Spleen (tissue), 11 donors: ENCODE measurements at regions not wholly inside any gene's neighbourhood (a gene's known extent, or its start where the extent isn't known, plus 50 kb on each side); places are given as distances from the start of the nearest gene placed in this dataset.
A peak's percentile ranks its signal among the peaks of the same experiment; 100 is the strongest.

Experiments used
- DNase-seq: peaks from one replicate; pipeline ENCODE4 v3.0.0-alpha.2; 2020
- H3K27ac ChIP-seq, 8 donors: fragments of 200-600 bp; sonication (generic) in 7 of 8; 1 replicate in 4 of 8; 2 replicates in 4 of 8; pipeline versions ENCODE4 v1.5.0 to v1.8.0; 2016 to 2021; ENCODE audit warnings: inconsistent platforms in 4 of 8, mild to moderate bottlenecking in 4 of 8, moderate library complexity in 1 of 8
- H3K27me3 ChIP-seq, 7 donors: fragments of 200-600 bp; sonication (generic) in 6 of 7; replicated peaks in 1 of 7; 1 replicate in 4 of 7; 2 replicates in 3 of 7; pipeline versions ENCODE4 v1.5.0 to v1.8.0; 2016 to 2021; ENCODE audit warnings: inconsistent platforms in 3 of 7, mild to moderate bottlenecking in 1 of 7
- H3K36me3 ChIP-seq, 6 donors: fragments of 200-600 bp; sonication (generic) in 5 of 6; 1 replicate in 4 of 6; 2 replicates in 2 of 6; pipeline versions ENCODE4 v1.5.0 to v1.8.0; 2016 to 2021; ENCODE audit warnings: inconsistent platforms in 2 of 6
- H3K4me1 ChIP-seq, 6 donors: fragments of 200-600 bp; sonication (generic) in 5 of 6; 1 replicate in 3 of 6; 2 replicates in 3 of 6; pipeline versions ENCODE4 v1.5.0 to v1.8.0; 2016 to 2021; ENCODE audit warnings: inconsistent platforms in 3 of 6
- H3K4me3 ChIP-seq, 8 donors: fragments of 200-600 bp; sonication (generic) in 7 of 8; 1 replicate in 4 of 8; 2 replicates in 4 of 8; pipeline versions ENCODE4 v1.5.0 to v1.8.0; 2016 to 2021; ENCODE audit warnings: inconsistent platforms in 4 of 8, mild to moderate bottlenecking in 4 of 8, moderate library complexity in 2 of 8
- H3K9me3 ChIP-seq, 8 donors: fragments of 200-600 bp; sonication (generic) in 7 of 8; 1 replicate in 4 of 8; 2 replicates in 4 of 8; pipeline versions ENCODE4 v1.5.0 to v1.8.0; 2016 to 2021; ENCODE audit warnings: inconsistent platforms in 4 of 8
- POLR2A ChIP-seq, 3 donors: fragments of 450-650 bp; IDR thresholded peaks; one replicate each; pipeline ENCODE4 v1.5.1; 2017; ENCODE audit warnings: antibody characterized with exemption in 3 of 3, mild to moderate bottlenecking in 1 of 3
- POLR2AphosphoS5 ChIP-seq, 3 donors: sonication (generic); formaldehyde crosslinking; IDR thresholded peaks; one replicate each; pipeline ENCODE4 v1.5.1; 2017; ENCODE audit warnings: antibody characterized with exemption in 3 of 3
- WGBS, 5 donors: extraction: QIAGEN DNeasy Blood & Tissue Kit in 3 of 5; methylation state at CpG; one replicate each; pipeline versions ENCODE4 v1.1.5 to v1.1.7; 2013 to 2018; 5-methylcytosine and 5-hydroxymethylcytosine counted together
- intact Hi-C: fragments of 100-400 bp; cut with DNase I; formaldehyde crosslinking; loops from one replicate; pipeline ENCODE4 v1.15.0; 2023; ENCODE audit warnings: low total_unique reads
- TF ChIP-seq, protein P1 (sequence below), 11 experiments: fragments of 200-600 bp in 7 of 11; fragments of 450-650 bp in 4 of 11; sonication (generic) in 4 of 11; IDR thresholded peaks in 8 of 11; conservative IDR thresholded peaks in 3 of 11; 1 replicate in 7 of 11; 2 replicates in 4 of 11; pipeline versions ENCODE4 v1.4.0 to v1.8.0; 2016 to 2021; ENCODE audit warnings: antibody characterized with exemption in 11 of 11, inconsistent platforms in 4 of 11, mild to moderate bottlenecking in 1 of 11
- donor health status: healthy with polysubstance abuse.
- donor health status: DM: no; HTN: no; CAD: no; lungs with moderate emphysema.
- donor health status: DM: no; HTN: no; CAD: no.
- donor health status: Bipolar disorder and iron deficiency.
- donor health status: healthy.
- donor health status: DM: no; HTN: no; CAD: no.
- donor health status: DM: yes; HTN: yes; CAD: no.

- WGBS, 5 donors: 70 to 85% (median 74%) methylated on average over 18 of the region's 18 CpGs
- Histone ChIP-seq H3K4me3 (no peak overlapping the region), H3K27me3 (peaks cover 0 to 18% (median 0%) of the 10 kb centered on the region in 7 donors), H3K27ac (no peak overlapping the region), H3K9me3 (no peaks in the 10 kb centered on the region), H3K4me1 (no peaks in the 10 kb centered on the region), H3K36me3 (no peaks in the 10 kb centered on the region)
- intact Hi-C loops: no loop called here
- TF ChIP-seq, protein P1, sequence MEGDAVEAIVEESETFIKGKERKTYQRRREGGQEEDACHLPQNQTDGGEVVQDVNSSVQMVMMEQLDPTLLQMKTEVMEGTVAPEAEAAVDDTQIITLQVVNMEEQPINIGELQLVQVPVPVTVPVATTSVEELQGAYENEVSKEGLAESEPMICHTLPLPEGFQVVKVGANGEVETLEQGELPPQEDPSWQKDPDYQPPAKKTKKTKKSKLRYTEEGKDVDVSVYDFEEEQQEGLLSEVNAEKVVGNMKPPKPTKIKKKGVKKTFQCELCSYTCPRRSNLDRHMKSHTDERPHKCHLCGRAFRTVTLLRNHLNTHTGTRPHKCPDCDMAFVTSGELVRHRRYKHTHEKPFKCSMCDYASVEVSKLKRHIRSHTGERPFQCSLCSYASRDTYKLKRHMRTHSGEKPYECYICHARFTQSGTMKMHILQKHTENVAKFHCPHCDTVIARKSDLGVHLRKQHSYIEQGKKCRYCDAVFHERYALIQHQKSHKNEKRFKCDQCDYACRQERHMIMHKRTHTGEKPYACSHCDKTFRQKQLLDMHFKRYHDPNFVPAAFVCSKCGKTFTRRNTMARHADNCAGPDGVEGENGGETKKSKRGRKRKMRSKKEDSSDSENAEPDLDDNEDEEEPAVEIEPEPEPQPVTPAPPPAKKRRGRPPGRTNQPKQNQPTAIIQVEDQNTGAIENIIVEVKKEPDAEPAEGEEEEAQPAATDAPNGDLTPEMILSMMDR (IDR thresholded peaks at IDR 0.05 in 8 of 11, conservative IDR thresholded peaks at IDR 0.05 in 3 of 11): no peak
- TF ChIP-seq POLR2AphosphoS5 (IDR thresholded peaks at IDR 0.05) (no peak), POLR2A (IDR thresholded peaks at IDR 0.05) (no peak)
- peak; percentile 63 for DNase-seq
Observed at GRCh38 chr10:129021594-129022304, 445.3 kb upstream of the MGMT start.

DNA sequence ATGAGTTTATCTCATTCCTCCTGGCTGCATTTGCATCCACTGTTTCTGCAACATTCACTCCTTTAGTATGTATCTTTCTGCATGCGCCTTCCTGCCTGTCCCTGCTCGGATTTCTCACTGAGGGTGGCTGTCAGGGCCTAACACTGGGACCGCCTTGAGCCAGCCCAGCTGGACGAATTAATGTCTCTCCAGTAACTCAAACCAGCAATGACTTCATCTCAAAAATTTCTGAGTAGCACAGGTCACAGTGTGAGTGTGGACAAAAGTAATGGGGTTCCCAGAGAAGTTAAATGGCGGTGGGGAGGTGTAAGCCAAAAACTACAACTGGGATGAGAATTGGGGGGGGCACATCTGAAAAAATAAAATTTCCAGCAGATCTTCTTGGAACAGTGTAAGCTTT lies 444.0 kb upstream of the MGMT start:
- H3K27me3 ChIP-seq: peaks cover 0 to 18% (median 0%) of the 10 kb centered on the region in 7 donors
- no peak for TF ChIP-seq POLR2AphosphoS5 (IDR thresholded peaks at IDR 0.05)
- TF ChIP-seq, protein P1 (IDR thresholded peaks at IDR 0.05 in 8 of 11, conservative IDR thresholded peaks at IDR 0.05 in 3 of 11): no peak
- no peak for TF ChIP-seq POLR2A (IDR thresholded peaks at IDR 0.05)
- no peak overlapping the region for H3K4me3 ChIP-seq
- intact Hi-C loops: no loop called here
- WGBS, 5 donors: 76 to 86% (median 77%) methylated on average over 5 of the region's 5 CpGs
- no peaks in the 10 kb centered on the region for H3K4me1 ChIP-seq
- H3K36me3 ChIP-seq: no peaks in the 10 kb centered on the region
- no peaks in the 10 kb centered on the region for H3K9me3 ChIP-seq
- no peak overlapping the region for H3K27ac ChIP-seq
- no peak for DNase-seq

DNA sequence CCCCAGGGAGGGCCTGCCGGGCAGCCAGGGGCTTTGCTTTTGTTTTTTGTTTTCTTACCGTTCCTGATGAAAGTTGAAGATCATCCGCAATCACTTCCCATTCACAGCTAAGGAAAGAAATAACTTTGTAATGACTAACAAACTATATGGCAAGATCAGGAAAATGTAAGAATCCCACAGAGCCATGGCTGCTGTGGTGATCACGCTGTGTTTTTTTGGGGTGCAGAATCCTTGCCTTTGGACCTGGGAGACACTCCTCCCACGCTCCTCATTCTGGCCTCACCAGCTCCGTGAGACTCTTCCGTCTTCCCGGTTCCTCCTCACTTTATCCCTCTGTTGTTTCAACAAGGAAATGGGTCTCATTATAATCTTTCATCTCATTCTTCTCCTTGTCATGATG lies 443.0 kb upstream of the MGMT start:
- H3K36me3 ChIP-seq: no peaks in the 10 kb centered on the region
- no peaks in the 10 kb centered on the region for H3K4me1 ChIP-seq
- DNase-seq: peak; percentile 18
- H3K27ac ChIP-seq: no peak overlapping the region
- H3K9me3 ChIP-seq: no peaks in the 10 kb centered on the region
- intact Hi-C loops: no loop called here
- no peak overlapping the region for H3K4me3 ChIP-seq
- WGBS, 5 donors: 82 to 90% (median 89%) methylated on average over 8 of the region's 8 CpGs
- TF ChIP-seq, protein P1 (IDR thresholded peaks at IDR 0.05 in 8 of 11, conservative IDR thresholded peaks at IDR 0.05 in 3 of 11): no peak
- TF ChIP-seq POLR2A (IDR thresholded peaks at IDR 0.05) (no peak), POLR2AphosphoS5 (IDR thresholded peaks at IDR 0.05) (no peak)
- H3K27me3 ChIP-seq: peaks cover 0 to 28% (median 0%) of the 10 kb centered on the region in 7 donors

- 68 to 90% (median 88%) methylated on average over 6 to 10 of the region's 10 CpGs for WGBS, 5 donors
- peaks cover 0 to 42% (median 3%) of the 10 kb centered on the region in 7 donors for H3K27me3 ChIP-seq
- intact Hi-C loops: no loop called here
- H3K9me3 ChIP-seq: no peaks in the 10 kb centered on the region
- H3K36me3 ChIP-seq: no peaks in the 10 kb centered on the region
- peak; percentile 63 for DNase-seq
- H3K4me3 ChIP-seq: no peak overlapping the region
- no peaks in the 10 kb centered on the region for H3K4me1 ChIP-seq
- no peak overlapping the region for H3K27ac ChIP-seq
- no peak for TF ChIP-seq POLR2A (IDR thresholded peaks at IDR 0.05)
- no peak for TF ChIP-seq POLR2AphosphoS5 (IDR thresholded peaks at IDR 0.05)
- TF ChIP-seq, protein P1 (IDR thresholded peaks at IDR 0.05 in 8 of 11, conservative IDR thresholded peaks at IDR 0.05 in 3 of 11): no peak
Observed at GRCh38 chr10:129025787-129026186, 441.3 kb upstream of the MGMT start.
